ENCODE measurements at regions not wholly inside any gene's neighbourhood (a gene's known extent, or its start where the extent isn't known, plus 50 kb on each side); places are given as distances from the start of the nearest gene placed in this dataset.

GRCh38 chr19:30082611-30083010 is 140.6 kb downstream of the URI1 start:
- TF ChIP-seq GATA2 (IDR thresholded peaks at IDR 0.05; ENCODE audit: low read depth, low read length) = no peak
- TF ChIP-seq GATA3 (IDR thresholded peaks at IDR 0.05; ENCODE audit: low read depth, low read length) = no peak

Measured in SH-SY5Y (cell line).